Lower leg skin (tissue), 4 donors: ENCODE measurements at regions not wholly inside any gene's neighbourhood (a gene's known extent, or its start where the extent isn't known, plus 50 kb on each side); places are given as distances from the start of the nearest gene placed in this dataset.

Source experiments
- DNase-seq, 2 donors: peaks; one replicate each; pipeline ENCODE4 v3.0.0-alpha.2; 2019; ENCODE audit warnings: low spot score in 2 of 2
- H3K4me3 ChIP-seq: fragments of 200-600 bp; sonication (generic); 2 replicates; pipeline ENCODE4 v1.5.1; 2017; ENCODE audit warnings: mild to moderate bottlenecking, low read depth; ENCODE audit not compliant: poor library complexity, severe bottlenecking
- CTCF ChIP-seq, 3 donors: fragments of 450-650 bp; IDR thresholded peaks; one replicate each; pipeline ENCODE4 v1.5.1; 2016; ENCODE audit warnings: antibody characterized with exemption in 3 of 3, mild to moderate bottlenecking in 3 of 3, moderate library complexity in 2 of 3
- POLR2A ChIP-seq, 2 donors: fragments of 450-650 bp; IDR thresholded peaks; one replicate each; pipeline ENCODE4 v1.6.1; 2016 to 2017; ENCODE audit warnings: antibody characterized with exemption in 2 of 2, mild to moderate bottlenecking in 1 of 2, moderate library complexity in 1 of 2
- WGBS, 2 donors: methylation state at CpG; one replicate each; pipeline ENCODE4 v1.1.5; 2018; 5-methylcytosine and 5-hydroxymethylcytosine counted together
- intact Hi-C: fragments of 100-400 bp; cut with DNase I; formaldehyde crosslinking; loops from one replicate; pipeline ENCODE4 v1.15.0; 2023; ENCODE audit warnings: low total_unique reads

GRCh38 chr9:77084094-77084493 is 64.6 kb downstream of the FOXB2 start:
- TF ChIP-seq CTCF (IDR thresholded peaks at IDR 0.05) = no peak
- no peak for TF ChIP-seq POLR2A (IDR thresholded peaks at IDR 0.05)
- DNase-seq = no peak
- H3K4me3 ChIP-seq = no peak overlapping the region
- 42 to 43% methylated on average over 3 of the region's 3 CpGs for WGBS, 2 donors
- intact Hi-C loops = no loop called here

GRCh38 chr9:77085416-77085815 is 66.0 kb downstream of the FOXB2 start:
- no peak overlapping the region for H3K4me3 ChIP-seq
- 50 to 62% methylated on average over 2 of the region's 2 CpGs for WGBS, 2 donors
- no peak for DNase-seq
- intact Hi-C loops = no loop called here
- TF ChIP-seq CTCF (IDR thresholded peaks at IDR 0.05) = no peak
- TF ChIP-seq POLR2A (IDR thresholded peaks at IDR 0.05) = no peak

GRCh38 chr9:77087506-77087905 is 68.1 kb downstream of the FOXB2 start:
- no peak overlapping the region for H3K4me3 ChIP-seq
- TF ChIP-seq POLR2A (IDR thresholded peaks at IDR 0.05) = no peak
- TF ChIP-seq CTCF (IDR thresholded peaks at IDR 0.05) = no peak
- DNase-seq = no peak
- WGBS, 2 donors = 80 to 85% methylated on average over 2 of the region's 2 CpGs
- intact Hi-C loops = no loop called here

DNA sequence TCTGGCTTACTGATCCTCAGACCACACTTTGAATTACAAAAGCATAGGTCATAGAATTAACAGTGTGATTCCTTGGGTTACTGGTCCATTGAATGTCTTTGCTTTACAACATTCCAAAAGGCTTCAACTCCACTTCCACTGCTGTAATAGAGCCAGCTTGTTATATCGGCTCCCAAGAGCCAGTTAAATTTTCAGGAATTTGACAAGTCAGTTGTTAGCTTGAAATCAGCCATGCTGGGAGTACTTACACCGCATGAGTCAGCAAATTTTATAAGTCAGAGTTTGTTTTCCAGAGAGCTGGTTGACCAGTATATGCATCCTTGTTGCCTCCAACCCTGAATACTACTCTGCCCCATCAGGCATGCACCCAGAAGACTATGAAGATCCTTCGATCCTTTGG is 73.1 kb downstream of the FOXB2 start:
- DNase-seq = no peak
- H3K4me3 ChIP-seq = no peak overlapping the region
- TF ChIP-seq CTCF (IDR thresholded peaks at IDR 0.05) = no peak
- intact Hi-C loops = no loop called here
- 64 to 77% methylated on average over 3 of the region's 3 CpGs for WGBS, 2 donors

DNA sequence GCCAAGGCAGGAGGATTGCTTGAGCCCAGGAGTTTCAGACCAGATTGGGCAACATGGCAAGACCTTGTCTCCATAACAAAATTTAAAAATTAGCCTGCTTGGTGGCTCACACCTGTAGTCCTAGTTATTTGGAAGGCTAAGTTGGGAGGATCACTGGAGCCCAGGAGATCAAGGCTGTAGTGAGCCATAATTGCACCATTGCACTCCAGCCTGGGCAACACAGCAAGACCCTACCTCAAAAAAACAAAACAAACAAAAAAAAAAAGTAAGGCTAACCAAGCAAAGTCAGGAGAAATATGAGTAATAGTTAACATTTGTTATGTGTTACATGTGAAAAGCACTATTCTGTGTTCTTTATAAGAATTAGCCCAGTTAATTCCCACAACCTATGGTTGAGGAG is 74.7 kb downstream of the FOXB2 start:
- no peak for TF ChIP-seq POLR2A (IDR thresholded peaks at IDR 0.05)
- no peak for TF ChIP-seq CTCF (IDR thresholded peaks at IDR 0.05)
- intact Hi-C loops = no loop called here
- H3K4me3 ChIP-seq = no peak overlapping the region
- no peak for DNase-seq

- no peak for DNase-seq
- intact Hi-C loops = loop anchor here (5.0 kb wide), 1 partner anchor 405 kb away; no protein-coding TSS in a partner anchor
- WGBS, 2 donors = 33 to 36% methylated on average over 2 of the region's 2 CpGs
- TF ChIP-seq POLR2A (IDR thresholded peaks at IDR 0.05) (no peak), CTCF (IDR thresholded peaks at IDR 0.05) (no peak)
- H3K4me3 ChIP-seq = no peak overlapping the region
Observed at GRCh38 chr9:77097335-77097734, 77.9 kb downstream of the FOXB2 start.
